HepG2 (cell line): ENCODE measurements at regions not wholly inside any gene's neighbourhood (a gene's known extent, or its start where the extent isn't known, plus 50 kb on each side); places are given as distances from the start of the nearest gene placed in this dataset.

Experiments
- ATAC-seq: fragments of 200-7000 bp; cut with Tn5 transposase; 3 replicates; pipeline ENCODE4 v1.9.1; 2020; ENCODE audit warnings: mild to moderate bottlenecking, moderate library complexity
- BruUV-seq: library from RNA; stranded (reverse); fragments of 400-500 nt; replicated peaks from 2 replicates; lab custom pipeline; 2021; lab: Mats Ljungman, UMichigan
- CTCF ChIA-PET: fragments of 300-600 bp; formaldehyde crosslinking; extraction: SDS; loops from one replicate; lab custom pipeline; 2021; ENCODE audit warnings: low total read pairs, inconsistent platforms, low intra/inter-chr PET ratio; lab: Yijun Ruan, JAX
- POLR2A ChIA-PET: fragments of 350-600 bp; sonication (Branson Sonifier 250); formaldehyde crosslinking; loops from one replicate; lab custom pipeline; 2020; ENCODE audit warnings: antibody characterized with exemption, inconsistent platforms; lab: Yijun Ruan, JAX
- DNase-seq: peaks from one replicate; pipeline ENCODE4 v3.0.0-alpha.2; 2015; ENCODE audit warnings: low spot score
- FAIRE-seq: peaks from 3 replicates; lab custom pipeline; 2011; peaks lifted over from hg19 to GRCh38; lab: Jason Lieb, UNC
- H2AFZ ChIP-seq: one replicate; pipeline ENCODE4 v1.6.1; 2011; ENCODE audit warnings: low read length, inconsistent platforms
- H3K27ac ChIP-seq: fragments of 300-600 bp; 3 replicates; pipeline ENCODE4 v1.8.0; 2011; ENCODE audit warnings: mixed run types, mild to moderate bottlenecking, mixed read lengths, low read length, inconsistent platforms; ENCODE audit not compliant: insufficient read depth; ENCODE audit errors: extremely low read length
- H3K27me3 ChIP-seq, 2 experiments: fragments of 200-600 bp in 1 of 2; 2 replicates in 1 of 2; 3 replicates in 1 of 2; pipeline versions ENCODE4 v1.6.0 to v1.8.0; 2011; ENCODE audit warnings: low read length in 2 of 2, mild to moderate bottlenecking in 2 of 2, moderate library complexity in 2 of 2, inconsistent platforms in 1 of 2; ENCODE audit not compliant: insufficient read depth in 2 of 2, control insufficient read depth in 1 of 2
- H3K36me3 ChIP-seq, 2 experiments: fragments of 200-600 bp in 1 of 2; replicated peaks in 1 of 2; 2 replicates in 1 of 2; 3 replicates in 1 of 2; pipeline versions ENCODE4 v1.5.1 to v1.8.0; 2011; ENCODE audit warnings: low read length in 2 of 2, inconsistent platforms in 1 of 2; ENCODE audit not compliant: insufficient read depth in 2 of 2, control insufficient read depth in 1 of 2
- H3K4me1 ChIP-seq: 2 replicates; pipeline ENCODE4 v1.5.1; 2012; ENCODE audit warnings: low read length, inconsistent platforms; ENCODE audit not compliant: insufficient read depth
- H3K4me2 ChIP-seq: 2 replicates; pipeline ENCODE4 v1.6.0; 2011; ENCODE audit warnings: low read depth, low read length, inconsistent platforms
- H3K4me3 ChIP-seq, 3 experiments: fragments of 200-600 bp in 1 of 3; sonication (generic), shearing (Covaris generic) in 1 of 3; replicated peaks in 1 of 3; 2 replicates each; pipeline ENCODE4 v1.5.1; 2011 to 2016; ENCODE audit warnings: low read length in 3 of 3, inconsistent platforms in 2 of 3, low read depth in 2 of 3, mild to moderate bottlenecking in 2 of 3, control low read depth in 1 of 3, mixed read lengths in 1 of 3; ENCODE audit not compliant: insufficient read depth in 1 of 3
- H3K79me2 ChIP-seq: one replicate; pipeline ENCODE4 v1.6.1; 2011; ENCODE audit warnings: low read length, inconsistent platforms; ENCODE audit not compliant: insufficient read depth
- H3K9ac ChIP-seq: 2 replicates; pipeline ENCODE4 v1.6.0; 2011; ENCODE audit warnings: mild to moderate bottlenecking, low read depth, low read length, inconsistent platforms; ENCODE audit not compliant: insufficient read depth
- H3K9me3 ChIP-seq: 2 replicates; pipeline ENCODE4 v1.5.1; 2012; ENCODE audit warnings: mild to moderate bottlenecking, low read length
- H4K20me1 ChIP-seq: 2 replicates; pipeline ENCODE4 v1.6.0; 2011; ENCODE audit warnings: inconsistent platforms, mild to moderate bottlenecking, low read length, moderate library complexity; ENCODE audit not compliant: insufficient read depth
- AKNA ChIP-seq: sonication (generic); formaldehyde crosslinking; IDR thresholded peaks from 2 replicates; pipeline ENCODE4 v1.4.0; 2020; ENCODE audit warnings: missing genetic modification reagents, borderline replicate concordance
- GATA4 ChIP-seq: sonication (generic); IDR thresholded peaks from 2 replicates; pipeline ENCODE4 v1.6.1; 2016; ENCODE audit warnings: antibody characterized with exemption, low read depth, borderline replicate concordance
- HNRNPK ChIP-seq: fragments of 200-400 bp; formaldehyde crosslinking; IDR thresholded peaks from 2 replicates; pipeline ENCODE4 v1.6.1; 2018; ENCODE audit warnings: low read length, low read depth, moderate library complexity, mild to moderate bottlenecking; ENCODE audit not compliant: poor library complexity, severe bottlenecking
- LCORL ChIP-seq, 2 experiments: fragments of 450-650 bp in 1 of 2; sonication (generic) in 1 of 2; formaldehyde crosslinking in 1 of 2; IDR thresholded peaks; 2 replicates each; pipeline versions ENCODE4 v1.5.0 to v1.6.1; 2017 to 2020; ENCODE audit warnings: antibody characterized with exemption in 1 of 2, missing genetic modification reagents in 1 of 2
- TAF1 ChIP-seq: sonication (generic); formaldehyde crosslinking; IDR thresholded peaks from 2 replicates; pipeline ENCODE4 v1.4.0; 2020; ENCODE audit warnings: missing genetic modification reagents
- ZFP1 ChIP-seq: IDR thresholded peaks from 2 replicates; pipeline ENCODE4 v1.6.1; 2016
- ZFP62 ChIP-seq: sonication (generic); formaldehyde crosslinking; IDR thresholded peaks from 2 replicates; pipeline ENCODE4 v1.4.0; 2020; ENCODE audit warnings: missing genetic modification reagents
- ZNF607 ChIP-seq: sonication (generic); formaldehyde crosslinking; IDR thresholded peaks from 2 replicates; pipeline ENCODE4 v1.5.1; 2020; ENCODE audit warnings: missing genetic modification reagents, mild to moderate bottlenecking, borderline replicate concordance
- ZNF629 ChIP-seq: sonication (generic); formaldehyde crosslinking; conservative IDR thresholded peaks from 2 replicates; pipeline ENCODE4 v1.5.0; 2020; ENCODE audit warnings: missing genetic modification reagents
- ZNF672 ChIP-seq: sonication (generic); formaldehyde crosslinking; IDR thresholded peaks from 2 replicates; pipeline ENCODE4 v1.8.1; 2022; ENCODE audit warnings: missing genetic modification reagents
- WGBS: methylation state at CpG from one replicate; pipeline ENCODE4 v1.1.6; 2017; ENCODE audit warnings: low lambda C conversion rate; 5-methylcytosine and 5-hydroxymethylcytosine counted together
- in situ Hi-C: cut with HindIII; loops from 2 replicates; pipeline ENCODE4 v1.10.0; 2017; ENCODE audit warnings: low pct_unique_long_range_greater_than_20kb; ENCODE audit not compliant: extremely low pct_ligation_motif_present
- intact Hi-C: fragments of 100-400 bp; cut with micrococcal nuclease; formaldehyde crosslinking; loops from one replicate; pipeline ENCODE4 v1.10.0; 2022; ENCODE audit not compliant: unreplicated experiment

- 11% methylated on average over 1 of the region's 1 CpG for WGBS
- no TSS peak for BruUV-seq
- CTCF ChIA-PET: no interaction called here
These were observed 102.8 kb downstream of the GLUD2 start for GRCh38 chrX:121150217-121150616.

More at GRCh38 chrX:121150217-121150616, 102.8 kb downstream of the GLUD2 start:
- intact Hi-C loops: no loop called here
- FAIRE-seq: no peak
- Histone ChIP-seq H3K79me2 (no peaks in the 10 kb centered on the region), H3K27me3 (no peaks in the 10 kb centered on the region), H3K9me3 (no peaks in the 10 kb centered on the region), H2AFZ (no peak overlapping the region), H3K4me3 (no peak overlapping the region), H3K27ac (no peak overlapping the region), H4K20me1 (no peaks in the 10 kb centered on the region), H3K9ac (no peak overlapping the region), H3K4me2 (no peak overlapping the region), H3K4me1 (no peaks in the 10 kb centered on the region), H3K36me3 (no peaks in the 10 kb centered on the region)
- POLR2A ChIA-PET: no interaction called here
- in situ Hi-C loops: no loop called here
- DNase-seq: no peak
- no peak for ATAC-seq
- TF ChIP-seq ZFP1 (CRISPR knock-in tag): no peak
- TF ChIP-seq ZNF607: no peak
- TF ChIP-seq HNRNPK: no peak
- no peak for TF ChIP-seq ZNF629 (CRISPR knock-in tag)
- TF ChIP-seq TAF1 (CRISPR knock-in tag): no peak
- TF ChIP-seq AKNA: no peak
- no peak for TF ChIP-seq ZNF672
- TF ChIP-seq GATA4: no peak
- TF ChIP-seq ZFP62 (CRISPR knock-in tag): no peak
- no peak for TF ChIP-seq LCORL (IDR thresholded peaks at IDR 0.05)
- no peak for TF ChIP-seq LCORL (CRISPR knock-in tag; IDR thresholded peaks at IDR 0.05)
